Kidney epithelial cell (primary cell): ENCODE measurements at regions not wholly inside any gene's neighbourhood (a gene's known extent, or its start where the extent isn't known, plus 50 kb on each side); places are given as distances from the start of the nearest gene placed in this dataset.

Experiments used
- DNase-seq: peaks from one replicate; pipeline ENCODE4 v3.0.0-alpha.2; 2010; ENCODE audit warnings: low read depth
- H3K27me3 ChIP-seq: 2 replicates; pipeline ENCODE4 v1.6.0; 2011; ENCODE audit warnings: low read length; ENCODE audit not compliant: control insufficient read depth, insufficient read depth
- H3K36me3 ChIP-seq: 2 replicates; pipeline ENCODE4 v1.5.1; 2011; ENCODE audit warnings: low read length; ENCODE audit not compliant: control insufficient read depth, insufficient read depth
- H3K4me3 ChIP-seq: 2 replicates; pipeline ENCODE4 v1.5.1; 2011; ENCODE audit warnings: low read depth, mild to moderate bottlenecking, control low read depth, low read length
- CTCF ChIP-seq: IDR thresholded peaks from 2 replicates; pipeline ENCODE4 v1.5.1; 2011; ENCODE audit warnings: mild to moderate bottlenecking, moderate library complexity, low read length, control low read depth, inconsistent platforms; ENCODE audit not compliant: insufficient read depth, poor library complexity, severe bottlenecking

- no peak for DNase-seq
- no peaks in the 10 kb centered on the region for H3K36me3 ChIP-seq
- TF ChIP-seq CTCF, result no peak
- no peaks in the 10 kb centered on the region for H3K27me3 ChIP-seq
- H3K4me3 ChIP-seq, result no peak overlapping the region
These were observed 67.8 kb downstream of the CASP12 start for GRCh38 chr11:104830508-104830907.

GRCh38 chr11:104830080-104830479, 68.2 kb downstream of the CASP12 start:
- H3K4me3 ChIP-seq, result no peak overlapping the region
- no peak for DNase-seq

GRCh38 chr11:104826772-104827171, 71.5 kb downstream of the CASP12 start:
- no peaks in the 10 kb centered on the region for H3K36me3 ChIP-seq
- TF ChIP-seq CTCF, result no peak
- H3K27me3 ChIP-seq, result no peaks in the 10 kb centered on the region
- H3K4me3 ChIP-seq, result no peak overlapping the region
- DNase-seq, result no peak

More at GRCh38 chr11:104830080-104830479, 68.2 kb downstream of the CASP12 start:
- H3K36me3 ChIP-seq, result no peaks in the 10 kb centered on the region
- H3K27me3 ChIP-seq, result no peaks in the 10 kb centered on the region
- TF ChIP-seq CTCF, result no peak

- H3K36me3 ChIP-seq, result no peaks in the 10 kb centered on the region
- H3K4me3 ChIP-seq, result no peak overlapping the region
- no peak for DNase-seq
- no peak for TF ChIP-seq CTCF
- no peaks in the 10 kb centered on the region for H3K27me3 ChIP-seq
These were observed 74.6 kb downstream of the CASP12 start for GRCh38 chr11:104823657-104824056.

GRCh38 chr11:104820431-104820830, 77.8 kb downstream of the CASP12 start:
- H3K4me3 ChIP-seq, result no peak overlapping the region
- H3K36me3 ChIP-seq, result no peaks in the 10 kb centered on the region
- no peak for TF ChIP-seq CTCF
- no peaks in the 10 kb centered on the region for H3K27me3 ChIP-seq
- no peak for DNase-seq

- no peak overlapping the region for H3K4me3 ChIP-seq
- DNase-seq, result no peak
- TF ChIP-seq CTCF, result no peak
- no peaks in the 10 kb centered on the region for H3K36me3 ChIP-seq
- no peaks in the 10 kb centered on the region for H3K27me3 ChIP-seq
These were observed 78.7 kb downstream of the CASP12 start for GRCh38 chr11:104819603-104820002.
